OCI-M2 (cell line): ENCODE measurements at regions not wholly inside any gene's neighbourhood (a gene's known extent, or its start where the extent isn't known, plus 50 kb on each side); places are given as distances from the start of the nearest gene placed in this dataset.
"Not testable (repeated sequence)": the region's sequence is repeated elsewhere in the genome, so short reads cannot be mapped to it uniquely, and the experiment has no call there.

Source experiments
- DNase-seq: peaks from one replicate; lab custom pipeline; 2025; ENCODE audit not compliant: unreplicated experiment; lab: John Stamatoyannopoulos, UW

DNA sequence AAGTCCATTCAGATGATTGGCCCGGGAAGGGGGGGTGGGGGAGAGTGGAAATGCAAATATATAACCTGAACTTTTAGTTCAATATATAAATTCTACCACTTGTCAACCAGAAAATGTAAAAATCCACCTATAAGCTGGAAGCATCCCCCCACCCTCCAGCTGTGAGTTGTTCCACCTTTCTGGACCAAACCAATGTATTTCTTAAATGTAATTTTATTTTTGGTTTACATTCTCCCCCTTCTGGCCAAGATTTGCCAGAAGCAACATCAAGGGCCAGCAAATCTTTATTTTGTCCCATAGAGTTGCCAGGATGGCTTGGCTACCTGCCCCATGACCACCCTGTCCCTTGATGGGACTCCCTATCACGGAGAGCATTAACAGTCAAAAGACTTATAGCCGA, 545.7 kb downstream of the TBL1XR1 start:
- DNase-seq: no peak

DNA sequence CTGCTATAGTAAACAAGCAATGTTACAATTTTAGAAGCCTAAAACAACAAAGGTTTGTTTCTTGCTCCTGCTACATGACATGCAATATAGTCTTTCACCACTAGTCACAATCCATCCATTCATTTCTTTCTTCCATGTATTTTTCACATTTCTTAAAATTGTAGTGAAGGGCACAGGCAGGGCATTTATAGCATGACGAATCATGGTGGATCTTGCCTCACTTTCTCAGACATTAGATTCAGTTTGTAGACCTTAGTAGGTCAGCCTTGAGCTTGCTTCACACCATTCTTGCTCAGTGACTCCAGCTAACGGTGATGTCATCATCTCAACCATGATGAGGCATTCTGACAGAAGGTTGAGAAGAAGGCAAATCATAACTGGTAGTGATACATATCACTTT, 546.8 kb downstream of the TBL1XR1 start:
- no peak for DNase-seq

DNA sequence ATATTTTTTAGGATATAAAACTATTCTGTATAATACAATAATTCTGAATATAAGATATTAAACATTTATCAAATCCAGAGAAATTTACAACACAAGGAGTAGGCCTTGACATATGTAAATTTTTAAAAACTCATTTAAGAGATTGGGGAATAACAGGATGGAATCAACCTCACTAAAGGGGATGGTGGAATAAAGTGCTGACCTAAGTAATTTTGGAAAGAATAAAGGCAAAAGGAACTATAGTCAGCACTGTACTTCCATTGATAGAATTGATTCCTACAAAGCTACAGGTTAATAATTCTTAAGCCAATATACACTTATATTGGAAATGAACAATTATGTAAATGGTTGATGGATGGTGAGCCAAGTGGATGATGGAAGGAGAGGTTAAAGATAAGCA, 549.3 kb downstream of the TBL1XR1 start:
- DNase-seq: no peak

DNA sequence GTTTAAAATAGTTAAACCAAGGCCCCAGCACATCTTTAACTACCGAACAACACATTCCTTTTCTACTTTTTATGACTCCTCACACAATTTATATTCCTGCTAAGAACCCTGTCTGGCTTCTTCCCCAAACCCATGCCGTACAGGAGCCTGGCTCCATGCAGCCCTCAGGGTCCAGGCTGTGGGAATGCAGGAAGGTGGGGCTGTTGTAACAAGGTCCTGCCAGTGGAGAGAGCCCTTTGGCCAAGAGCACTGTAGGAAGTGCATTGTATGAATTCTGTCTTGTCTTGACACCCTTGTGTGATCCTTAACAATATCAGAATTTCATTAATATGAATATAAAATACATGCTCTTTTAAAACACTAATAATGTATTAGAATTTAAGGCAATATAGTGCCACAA, 563.8 kb downstream of the TBL1XR1 start:
- DNase-seq: no peak

DNA sequence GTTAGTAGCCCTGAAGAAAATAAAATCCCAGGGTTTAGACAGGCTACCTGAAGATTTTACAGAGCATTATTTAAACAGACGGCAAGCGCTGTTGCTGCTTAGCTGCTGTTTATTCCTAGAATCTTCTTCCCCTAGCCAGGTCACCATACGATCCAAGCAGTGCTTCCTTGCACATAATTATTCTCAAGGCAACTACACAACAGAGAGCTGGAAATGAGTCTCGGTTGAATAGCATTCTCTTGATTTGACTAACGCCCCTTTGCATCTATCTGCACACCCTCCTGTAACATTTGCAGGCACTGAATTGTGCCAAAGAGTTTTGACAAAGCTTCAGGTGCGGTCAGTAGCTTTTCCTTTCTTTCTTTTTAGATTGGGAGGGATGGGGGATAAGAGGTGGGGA, 564.4 kb downstream of the TBL1XR1 start:
- DNase-seq: no peak

DNA sequence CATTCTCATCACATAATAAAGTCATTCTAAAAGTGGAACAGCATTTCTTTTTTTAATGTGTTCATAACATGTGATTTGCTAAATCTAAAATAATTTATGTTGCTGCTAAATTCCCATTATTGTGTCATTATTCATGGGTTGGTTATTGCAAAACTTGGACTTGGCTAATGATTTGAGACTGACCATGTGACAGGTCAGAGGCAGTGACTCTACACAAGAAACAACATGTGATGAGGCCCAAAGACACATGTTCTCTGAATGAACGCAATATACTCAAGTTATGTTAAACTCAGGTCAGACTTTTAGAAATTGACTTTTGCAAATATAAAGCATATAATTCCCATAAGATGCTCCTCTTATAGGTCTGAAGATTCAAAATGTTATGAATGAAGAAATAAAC, 566.1 kb downstream of the TBL1XR1 start:
- no peak for DNase-seq

DNA sequence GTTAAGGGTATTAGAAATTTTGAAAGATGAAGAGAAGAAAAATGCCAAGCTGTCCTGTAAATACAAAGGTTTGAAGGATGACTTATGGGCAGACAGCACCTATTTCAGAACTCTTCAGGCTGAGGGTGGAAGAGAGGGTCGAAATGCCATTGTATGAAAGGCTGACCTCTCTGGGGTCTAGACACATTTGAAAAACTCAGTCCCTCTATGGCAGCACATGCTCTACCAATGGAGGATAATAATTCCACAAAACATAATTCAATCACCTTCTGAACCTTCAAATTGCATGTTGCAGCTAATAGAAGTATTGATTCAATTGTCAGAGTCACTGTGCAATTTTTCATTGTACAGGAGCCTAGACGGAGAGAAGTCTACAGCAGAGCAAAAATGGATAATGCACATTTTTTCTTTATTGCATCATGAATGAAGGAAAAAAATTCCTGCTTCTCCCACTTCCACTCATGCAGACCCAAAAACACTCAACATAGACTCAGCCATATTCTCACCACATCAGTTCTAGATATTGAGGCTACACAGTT, 569.1 kb downstream of the TBL1XR1 start:
- DNase-seq: no peak

DNA sequence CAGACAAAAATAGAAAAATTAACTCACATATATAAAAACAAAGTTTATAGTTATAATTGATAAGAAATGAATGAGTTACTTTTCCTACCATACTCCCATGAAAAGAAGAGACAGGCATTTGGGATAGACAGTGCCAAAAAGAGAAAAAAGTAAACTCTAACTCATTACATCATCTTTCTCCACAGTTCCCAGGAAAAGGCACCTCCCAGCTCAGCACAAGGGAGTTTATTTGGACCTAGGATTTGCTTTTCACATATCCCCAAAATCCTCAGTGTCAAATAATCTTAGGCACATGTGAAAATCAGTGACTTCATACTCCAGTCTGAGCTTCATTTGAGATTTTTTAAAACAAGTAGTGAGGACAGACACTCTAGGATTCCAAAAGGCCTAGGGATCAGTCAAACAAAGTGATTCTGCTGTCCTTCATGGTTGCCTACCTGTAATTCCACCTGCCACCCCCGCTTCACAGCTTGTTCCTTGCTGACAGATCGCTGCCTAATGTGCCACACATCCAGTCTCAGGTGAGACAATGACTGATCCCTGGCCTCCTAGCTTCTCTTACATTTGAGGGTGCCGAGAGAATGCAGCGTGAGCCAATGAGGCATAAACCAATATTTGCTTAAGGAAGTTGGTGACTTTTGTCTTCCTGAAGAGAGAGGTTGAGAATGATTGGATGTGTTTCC, 573.7 kb downstream of the TBL1XR1 start:
- no peak for DNase-seq

DNA sequence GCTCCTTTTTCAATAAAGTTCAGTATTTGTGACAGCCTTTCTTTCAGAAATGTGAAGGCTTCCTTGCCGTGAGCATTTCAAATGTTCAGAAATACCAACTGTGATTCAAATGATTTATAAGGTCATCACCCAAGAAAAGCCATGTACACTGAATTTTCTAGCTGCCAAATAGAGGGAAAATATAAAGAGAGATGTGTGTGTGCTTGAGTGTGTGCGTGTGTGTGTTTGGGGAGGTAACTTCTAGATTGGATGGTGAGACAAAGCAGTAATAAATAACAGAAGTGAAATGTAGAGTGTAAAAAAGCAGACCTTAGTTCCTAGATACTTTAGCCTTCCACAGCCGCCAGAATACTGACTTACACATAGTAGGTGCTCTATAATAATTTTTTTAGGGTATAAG, 577.4 kb downstream of the TBL1XR1 start:
- no peak for DNase-seq

DNA sequence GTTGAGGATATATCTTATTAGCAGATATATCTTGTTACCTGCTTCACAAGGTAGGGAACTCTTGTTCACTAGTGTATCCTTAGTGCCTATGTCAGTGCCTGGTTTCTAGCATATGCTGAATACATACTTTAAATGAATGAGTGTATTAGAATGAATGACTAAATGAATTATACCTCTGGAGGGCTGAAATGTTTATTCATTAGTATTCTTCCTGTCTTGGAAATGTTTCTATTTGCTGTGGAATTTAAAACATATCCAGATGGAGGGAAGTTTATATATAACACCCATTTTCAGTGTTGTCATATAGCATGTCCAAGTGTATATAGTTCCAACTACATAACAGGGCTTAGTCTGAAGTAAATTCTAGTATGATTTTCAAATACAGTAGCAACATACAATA, 581.5 kb downstream of the TBL1XR1 start:
- no peak for DNase-seq

DNA sequence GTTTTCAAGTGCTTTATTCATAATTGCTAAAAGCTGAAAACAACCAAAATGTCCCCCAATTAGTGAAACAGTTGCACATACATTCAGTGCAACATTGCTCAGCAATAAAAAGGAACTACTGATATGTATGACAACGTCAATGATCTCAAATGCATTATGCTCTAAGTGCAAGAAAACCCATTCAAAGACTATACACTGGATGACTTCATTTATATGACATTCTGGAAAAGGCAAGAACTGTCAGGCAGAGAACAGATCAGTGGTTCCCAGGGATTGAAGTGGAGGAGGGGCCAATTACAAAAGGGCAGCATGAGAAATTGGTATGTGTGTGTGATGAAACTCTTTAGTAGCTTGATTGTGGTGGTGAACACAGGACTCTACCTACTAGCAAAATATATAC, 585.6 kb downstream of the TBL1XR1 start:
- no peak for DNase-seq

DNA sequence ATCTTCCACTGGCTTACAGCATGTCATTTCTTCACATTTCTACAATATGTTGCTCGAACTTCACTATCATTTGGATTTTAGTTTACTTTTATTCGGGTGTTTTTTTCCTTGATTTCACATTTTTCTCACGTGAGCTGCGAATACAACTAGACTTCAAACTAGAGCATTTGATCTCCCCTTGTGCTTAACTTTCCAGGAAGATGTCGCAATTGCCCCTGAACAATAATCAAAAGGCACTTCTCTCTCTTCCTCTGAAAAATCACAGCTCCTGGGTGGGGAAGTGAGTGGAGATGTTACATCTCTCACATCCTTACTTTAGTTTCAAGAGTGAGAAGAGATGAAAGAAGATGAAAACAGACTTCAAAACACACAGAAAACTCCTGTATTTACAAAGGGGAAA, 587.9 kb downstream of the TBL1XR1 start:
- DNase-seq: no peak

DNA sequence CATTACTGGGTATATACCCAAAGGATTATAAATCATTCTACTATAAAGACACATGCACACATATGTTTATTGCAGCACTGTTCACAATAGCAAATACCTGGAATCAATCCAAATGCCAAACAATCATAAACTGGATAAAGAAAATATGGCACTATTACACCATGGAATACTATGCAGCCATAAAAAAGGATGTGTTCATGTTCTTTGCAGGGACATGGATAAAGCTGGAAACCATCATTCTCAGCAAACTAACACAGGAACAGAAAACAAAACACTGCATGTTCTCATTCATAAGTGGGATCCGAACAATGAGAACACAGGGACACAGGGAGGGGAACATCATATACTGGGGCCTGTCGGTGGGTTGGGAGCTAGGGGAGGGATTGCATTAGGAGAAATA, 591.7 kb downstream of the TBL1XR1 start:
- not testable (repeated sequence) for DNase-seq

DNA sequence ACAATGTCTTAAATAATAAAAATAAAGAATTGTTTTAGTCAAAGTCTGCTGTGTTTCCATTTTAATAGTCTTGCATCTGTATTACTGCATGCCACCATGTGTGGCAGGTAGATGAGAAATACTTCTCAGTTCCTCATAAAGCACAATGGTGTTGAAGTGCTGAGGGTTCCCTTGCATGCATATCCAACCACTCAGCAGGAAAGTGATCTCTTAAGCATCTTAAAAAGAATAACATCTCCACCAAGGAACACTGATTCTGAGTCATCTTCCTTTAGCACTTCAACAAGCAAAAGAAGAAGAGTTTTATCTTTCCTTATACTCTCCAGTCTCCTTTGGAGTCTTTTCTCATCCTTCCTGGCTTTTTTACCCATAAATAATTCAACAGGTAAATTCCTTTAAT, 602.0 kb downstream of the TBL1XR1 start:
- no peak for DNase-seq

DNA sequence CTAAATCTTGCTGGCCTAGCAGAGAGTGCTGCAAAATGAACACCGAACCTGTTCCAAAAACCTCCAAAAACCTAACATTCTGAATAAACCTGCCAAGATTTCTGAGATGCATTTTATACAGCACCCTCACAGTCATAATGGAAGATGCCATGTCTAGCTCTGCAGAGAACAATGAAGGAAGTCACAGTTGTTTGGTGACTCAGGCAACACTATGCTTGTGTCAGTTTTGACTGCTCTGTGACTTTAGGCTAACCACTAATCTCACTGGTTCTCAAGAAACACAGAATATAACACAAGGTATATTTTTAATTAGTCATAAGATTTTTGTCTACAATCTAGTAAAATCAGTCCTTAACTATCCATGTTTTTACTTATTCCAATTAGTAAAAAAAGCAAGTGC, 606.6 kb downstream of the TBL1XR1 start:
- DNase-seq: no peak

DNA sequence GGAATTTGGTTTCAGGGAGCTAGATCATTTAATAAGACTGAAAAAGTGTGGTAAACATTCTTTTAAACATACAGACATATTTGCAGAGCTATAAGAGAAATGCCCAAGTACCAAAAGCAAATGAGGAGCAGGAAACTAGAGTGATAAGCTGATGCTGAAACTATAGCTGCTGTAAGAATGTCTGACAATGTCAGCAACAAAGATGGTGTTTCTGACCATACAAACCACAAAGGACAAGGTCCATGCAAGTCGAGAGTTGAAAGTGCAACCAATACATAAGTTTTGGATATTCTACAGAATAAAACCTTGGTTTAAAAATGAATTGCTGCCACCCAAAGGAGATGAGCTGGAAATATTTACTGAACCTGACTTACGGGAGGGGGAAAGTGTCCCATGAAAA, 610.2 kb downstream of the TBL1XR1 start:
- no peak for DNase-seq

DNA sequence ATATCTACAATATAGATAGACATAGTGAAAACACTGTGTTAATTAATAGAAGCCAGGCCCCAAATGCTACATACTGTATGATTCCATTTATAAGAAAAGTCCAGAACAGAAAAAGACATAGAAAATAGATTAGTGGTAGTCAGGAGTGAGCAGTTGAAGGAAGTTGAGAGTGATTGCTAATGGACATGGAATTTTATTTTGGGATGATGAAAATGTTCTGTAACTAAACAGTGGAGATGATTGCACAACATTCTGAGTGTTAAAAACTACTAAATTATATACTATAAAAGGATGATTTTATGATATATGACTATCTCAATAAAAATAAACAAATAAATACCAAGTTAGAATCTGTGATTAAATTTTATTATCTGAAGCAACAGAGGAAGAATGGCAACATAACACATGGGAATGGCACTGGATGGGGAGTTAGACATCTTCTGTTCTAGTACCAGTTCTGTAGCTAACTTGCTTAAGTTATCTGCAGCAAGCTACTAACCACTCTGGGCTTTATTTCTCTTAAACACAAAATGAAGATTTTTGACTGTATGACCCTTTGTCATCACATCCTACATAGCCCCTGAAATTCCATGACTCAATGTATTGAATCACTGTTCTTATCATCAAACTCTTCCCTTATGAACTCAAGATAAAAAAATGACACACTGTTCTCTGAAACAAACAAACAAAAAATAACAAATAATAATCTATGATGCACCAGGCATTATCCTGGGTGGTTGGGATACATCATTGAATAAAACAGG, 612.7 kb downstream of the TBL1XR1 start:
- no peak for DNase-seq

DNA sequence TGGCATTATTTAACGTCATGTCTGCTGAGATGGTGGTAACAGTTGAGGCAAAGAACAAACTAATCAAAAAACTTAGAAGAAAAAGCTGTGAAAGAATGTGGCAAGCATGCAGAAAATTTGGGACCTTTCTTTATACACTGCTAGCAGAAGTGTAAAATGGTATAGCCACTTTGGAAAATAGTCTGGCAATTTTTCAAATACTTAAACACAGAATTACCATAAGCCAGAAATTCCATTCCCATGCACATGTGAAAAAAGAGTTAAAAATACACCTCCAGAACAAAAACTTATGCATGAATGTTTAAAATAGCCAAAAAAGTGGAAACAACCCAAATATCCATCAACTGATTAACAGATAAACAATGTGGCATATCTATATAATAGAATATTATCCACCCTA, 613.3 kb downstream of the TBL1XR1 start:
- no peak for DNase-seq

DNA sequence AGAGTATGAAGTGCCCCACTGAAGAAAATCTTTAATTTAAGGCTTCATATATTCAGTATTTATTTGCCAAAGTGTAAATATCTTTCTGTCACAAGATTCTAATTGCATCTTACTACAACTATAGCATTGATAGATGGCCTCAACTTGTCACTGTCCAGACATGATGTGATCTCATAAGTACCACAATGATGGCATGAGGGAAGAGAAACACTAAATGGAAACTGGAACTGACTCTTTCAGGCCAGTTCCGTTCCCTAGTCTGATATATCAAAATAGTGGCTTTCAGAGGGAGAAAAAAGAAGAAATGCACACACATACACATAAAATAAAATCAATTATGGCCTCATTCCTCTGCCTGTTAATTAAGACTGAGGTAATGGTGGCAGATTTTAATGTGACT, 615.7 kb downstream of the TBL1XR1 start:
- no peak for DNase-seq

DNA sequence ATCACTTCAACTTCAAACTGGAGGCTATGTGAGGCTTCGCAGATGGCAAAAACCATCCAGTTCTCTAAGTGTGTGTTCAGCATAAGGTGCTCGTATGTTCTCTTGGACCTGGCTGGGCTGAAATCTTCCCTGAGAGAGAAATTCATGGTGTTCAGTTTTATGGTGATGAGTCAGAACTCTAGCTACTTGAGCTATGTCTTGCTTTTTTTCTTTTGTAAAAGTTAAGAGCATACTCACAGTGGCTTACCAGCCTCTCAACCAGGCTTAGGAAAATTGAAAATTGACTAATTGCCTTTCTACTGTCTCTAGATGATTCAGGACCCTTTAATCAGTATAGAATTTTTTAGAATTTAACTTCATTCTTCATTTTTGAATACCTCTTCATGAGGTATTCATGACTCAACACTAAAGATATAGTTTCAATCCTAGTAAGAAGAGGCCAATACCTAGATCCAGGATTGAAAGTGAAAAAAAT, 617.5 kb downstream of the TBL1XR1 start:
- DNase-seq: no peak

DNA sequence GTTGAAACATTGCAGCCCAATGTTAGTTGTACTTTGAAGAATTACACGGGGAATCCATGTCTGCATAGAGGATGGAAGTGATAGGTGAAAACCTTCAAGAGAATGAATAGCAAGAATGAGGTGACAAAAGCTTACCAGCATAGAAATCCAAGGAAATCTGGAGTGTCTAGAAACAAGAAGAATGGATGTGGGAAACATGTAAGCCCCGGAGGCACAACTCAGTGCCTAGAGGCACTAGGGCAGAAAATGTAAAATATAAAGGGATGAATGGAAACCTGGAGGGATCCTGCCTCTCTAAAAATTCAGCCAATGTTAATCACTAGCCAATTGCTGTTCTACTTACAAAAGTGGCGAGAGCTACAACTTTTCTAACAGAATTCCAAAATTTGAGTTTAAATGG, 619.0 kb downstream of the TBL1XR1 start:
- DNase-seq: no peak

DNA sequence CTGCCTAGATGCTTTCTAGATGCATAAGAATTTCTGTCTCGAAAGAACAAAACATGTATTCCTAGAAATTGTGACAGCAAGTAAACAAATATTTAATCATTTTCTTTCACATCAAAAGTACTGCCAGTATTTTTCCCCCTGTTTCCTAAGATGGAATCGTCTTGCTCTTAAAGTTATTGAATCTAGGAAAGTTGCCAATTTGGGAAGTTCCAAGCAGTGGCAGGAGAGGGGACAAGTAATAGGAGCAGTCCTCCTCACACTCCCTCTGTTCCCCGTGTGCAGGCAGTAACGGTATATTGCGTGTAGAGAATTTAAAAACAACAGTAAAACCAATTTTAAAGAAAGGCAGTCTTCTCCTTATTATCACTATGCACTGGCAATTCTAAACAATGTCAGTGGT, 619.8 kb downstream of the TBL1XR1 start:
- DNase-seq: no peak
